ENCODE measurements at regions not wholly inside any gene's neighbourhood (a gene's known extent, or its start where the extent isn't known, plus 50 kb on each side); places are given as distances from the start of the nearest gene placed in this dataset.

DNA sequence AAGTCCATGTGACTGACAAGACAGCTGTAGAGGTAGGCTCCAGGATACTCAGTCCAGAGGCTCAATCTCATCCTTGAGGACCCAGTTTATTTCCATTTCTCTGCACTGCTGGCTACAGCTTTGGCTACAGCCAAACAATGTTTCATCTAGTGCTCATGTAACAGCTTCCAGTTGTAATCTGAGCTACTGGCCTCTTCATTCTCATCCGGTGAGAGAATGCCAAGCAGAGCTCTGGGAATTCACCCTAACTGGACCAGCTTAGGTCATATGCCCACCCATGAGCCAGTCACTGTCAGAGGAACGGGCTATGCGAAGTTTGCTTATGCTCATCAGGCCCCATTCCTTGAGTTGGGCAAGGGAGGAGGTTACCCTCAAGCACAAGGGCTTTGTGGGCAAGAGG lies 192.9 kb downstream of the EVX1 start:
- TF ChIP-seq EZH2phosphoT487 (IDR thresholded peaks at IDR 0.05; ENCODE audit: insufficient read depth, low read depth) (no peak), EZH2 (IDR thresholded peaks at IDR 0.05; ENCODE audit: insufficient read depth, poor library complexity, severe bottlenecking) (no peak)

Measured in GM23248 (cell line).